MM.1S (cell line): ENCODE measurements at regions not wholly inside any gene's neighbourhood (a gene's known extent, or its start where the extent isn't known, plus 50 kb on each side); places are given as distances from the start of the nearest gene placed in this dataset.

Experiments used
- CTCF ChIP-seq: fragments of 300-600 bp; sonication (generic); IDR thresholded peaks from 2 replicates; pipeline ENCODE4 v1.5.1; 2016; ENCODE audit warnings: antibody characterized with exemption, low read length, mixed read lengths
- EZH2 ChIP-seq: fragments of 300-600 bp; sonication (generic); optimal IDR thresholded peaks from 2 replicates; pipeline ENCODE3; 2017; ENCODE audit warnings: low read depth, mild to moderate bottlenecking, antibody characterized with exemption, low read length, mixed read lengths
- EZH2phosphoT487 ChIP-seq: fragments of 300-600 bp; sonication (generic); IDR thresholded peaks from 2 replicates; pipeline ENCODE4 v1.6.1; 2018; ENCODE audit warnings: antibody characterized with exemption, low read length

- no peak for TF ChIP-seq CTCF
- TF ChIP-seq EZH2, result no peak
- no peak for TF ChIP-seq EZH2phosphoT487
These were observed 209.9 kb downstream of the LNPK start for GRCh38 chr2:175792199-175792598.
